HG02759 (cell line): ENCODE measurements at regions not wholly inside any gene's neighbourhood (a gene's known extent, or its start where the extent isn't known, plus 50 kb on each side); places are given as distances from the start of the nearest gene placed in this dataset.
"Not testable (repeated sequence)": the region's sequence is repeated elsewhere in the genome, so short reads cannot be mapped to it uniquely, and the experiment has no call there.

Experiments
- ATAC-seq: cut with Tn5 transposase; IDR thresholded peaks from one replicate; pipeline ENCODE4 v1.9.1; 2021; ENCODE audit warnings: mild to moderate bottlenecking, moderate library complexity; ENCODE audit not compliant: unreplicated experiment

DNA sequence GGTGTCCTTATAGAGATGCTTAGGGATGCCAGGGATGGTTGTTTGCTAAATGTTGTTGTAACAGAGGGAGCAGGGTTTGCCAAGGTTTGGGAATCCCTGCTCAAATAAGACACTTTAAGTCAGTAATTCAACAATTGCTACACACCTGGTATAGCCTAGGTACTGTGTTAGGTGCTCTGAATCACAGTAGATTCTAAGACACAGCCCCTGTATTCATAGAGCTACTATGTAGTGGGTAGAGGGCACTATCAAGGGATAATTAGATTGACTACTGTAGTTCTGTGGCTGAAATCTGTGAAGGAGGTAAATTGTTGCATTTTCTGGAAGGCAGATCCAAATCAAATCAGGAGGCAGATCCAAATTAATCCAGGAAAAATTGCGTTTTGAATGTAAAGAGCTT, 149.2 kb downstream of the C12orf75 start:
- ATAC-seq: no peak

DNA sequence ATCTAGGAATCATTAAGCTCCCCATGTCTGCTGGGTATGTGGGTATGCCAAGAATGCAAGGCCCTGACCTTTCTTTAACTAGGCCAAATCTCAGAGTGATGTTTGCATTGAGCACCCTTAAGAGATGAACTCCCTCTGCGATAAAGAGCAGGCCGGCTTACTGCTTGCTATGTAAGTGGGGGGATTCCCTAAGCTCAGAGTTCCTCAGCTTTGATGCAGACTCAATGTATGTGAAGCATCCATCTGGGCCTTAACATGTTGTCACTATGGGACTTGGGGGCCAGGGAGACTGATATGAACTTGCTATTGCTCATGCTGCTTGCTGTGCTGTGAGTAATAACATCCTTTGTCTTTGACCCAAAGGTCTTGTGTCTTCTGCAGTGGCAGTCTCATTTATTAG, 149.7 kb downstream of the C12orf75 start:
- no peak for ATAC-seq

DNA sequence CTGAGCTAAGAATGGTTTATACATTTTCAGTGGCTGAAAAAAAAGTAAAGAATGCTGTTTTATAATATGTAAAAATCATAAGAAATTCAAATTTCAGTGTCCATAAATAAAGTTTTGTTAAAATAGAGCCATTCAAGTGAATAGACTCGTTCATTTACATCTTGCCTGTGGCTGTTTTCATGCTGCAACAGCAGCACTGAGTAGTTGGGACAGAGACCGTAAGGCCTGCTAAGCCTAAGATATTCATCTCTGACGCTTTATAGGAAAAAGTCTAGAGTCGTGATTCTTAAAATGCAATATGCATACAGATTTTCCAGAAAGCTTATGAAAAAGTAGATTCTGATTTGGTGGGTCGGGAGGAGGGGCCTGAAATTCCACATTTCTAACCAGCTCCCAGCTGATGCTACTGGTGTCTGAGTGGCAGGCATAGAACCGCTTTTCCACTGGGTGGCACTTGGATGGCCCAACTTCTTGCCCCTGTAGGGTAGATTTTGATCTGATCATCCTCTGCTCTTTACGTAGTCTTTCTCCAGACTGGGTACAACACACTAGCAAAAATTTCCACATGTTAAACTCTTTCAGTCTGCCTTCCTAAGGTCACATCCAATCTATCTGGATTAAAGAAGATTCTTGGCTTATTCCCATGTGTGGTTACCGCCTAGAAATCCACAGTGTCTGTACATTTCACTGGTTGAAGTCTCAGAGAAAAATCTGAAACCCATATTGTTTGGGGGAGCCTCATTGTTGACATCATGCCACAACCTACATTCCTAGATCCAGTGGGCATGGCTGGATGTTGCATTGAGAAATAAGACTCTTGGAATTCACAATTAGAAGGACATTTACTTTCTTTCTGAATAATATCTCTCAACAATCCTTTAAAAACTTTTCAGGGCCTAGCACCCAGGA, 151.2 kb downstream of the C12orf75 start:
- no peak for ATAC-seq

DNA sequence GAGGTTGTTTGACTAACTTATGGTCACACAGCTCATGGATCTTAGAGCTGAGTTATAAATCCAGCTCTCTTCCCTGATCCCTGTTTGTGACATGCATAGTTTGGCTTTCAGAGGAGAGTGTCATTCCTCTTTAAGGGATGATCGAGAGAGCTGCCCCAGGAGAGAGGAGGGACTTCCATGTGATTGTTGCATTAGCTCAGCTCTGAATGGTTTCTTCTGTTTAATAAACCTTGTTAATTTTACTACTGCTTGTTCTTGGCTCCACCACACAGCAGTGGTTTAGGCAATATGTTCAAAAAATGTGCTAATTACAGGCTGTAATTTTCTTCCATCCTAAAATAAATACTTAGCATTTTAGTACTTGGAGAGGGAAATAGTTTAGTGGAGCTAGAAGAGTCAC, 152.5 kb downstream of the C12orf75 start:
- ATAC-seq: no peak

DNA sequence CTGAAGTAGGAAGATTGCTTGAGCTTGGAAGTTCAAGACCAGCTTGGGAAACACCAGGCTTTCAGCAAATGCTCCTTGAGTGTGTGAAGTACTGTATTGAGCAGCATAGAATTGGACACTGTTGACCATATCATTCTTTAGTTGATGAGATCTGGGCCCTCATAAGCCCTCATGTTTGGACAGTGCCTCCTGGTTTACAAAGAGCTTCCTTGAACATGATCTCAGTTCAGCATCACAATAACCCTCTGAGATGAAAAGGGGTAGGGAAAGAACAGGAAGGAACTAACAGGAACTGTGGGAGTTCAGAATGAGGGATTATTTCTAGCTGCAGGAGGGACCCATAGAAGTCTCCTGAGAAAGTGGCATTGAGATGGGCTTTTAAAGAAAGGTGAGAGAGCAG, 153.2 kb downstream of the C12orf75 start:
- ATAC-seq: no peak

DNA sequence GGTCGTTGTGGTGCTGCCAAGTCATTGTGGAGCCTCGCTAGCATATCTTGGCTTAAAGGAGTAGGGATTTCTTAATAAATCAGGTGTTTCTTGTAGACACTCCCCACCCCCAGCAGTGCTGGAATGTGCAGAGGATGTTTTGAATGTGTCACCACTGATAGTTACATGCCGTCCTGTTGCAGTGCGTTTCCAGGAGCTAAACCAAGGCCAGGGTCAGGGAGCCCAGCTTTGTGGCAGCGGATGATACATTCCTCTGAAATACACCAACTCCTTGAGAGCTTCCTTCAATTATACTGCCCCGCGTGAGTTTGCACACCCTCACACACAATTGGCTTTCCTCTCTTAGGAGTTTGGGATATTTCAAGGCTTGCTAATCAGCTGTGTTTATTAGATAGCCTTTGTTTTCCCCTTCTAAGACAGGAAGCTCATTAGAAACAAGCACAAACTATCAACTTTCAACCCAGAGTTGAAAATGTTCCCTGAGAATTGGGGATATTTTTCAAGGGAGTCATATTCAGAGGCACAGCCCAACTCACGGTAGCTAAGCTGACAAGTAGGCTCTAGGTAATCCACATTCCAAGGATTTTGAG, 154.9 kb downstream of the C12orf75 start:
- no peak for ATAC-seq

DNA sequence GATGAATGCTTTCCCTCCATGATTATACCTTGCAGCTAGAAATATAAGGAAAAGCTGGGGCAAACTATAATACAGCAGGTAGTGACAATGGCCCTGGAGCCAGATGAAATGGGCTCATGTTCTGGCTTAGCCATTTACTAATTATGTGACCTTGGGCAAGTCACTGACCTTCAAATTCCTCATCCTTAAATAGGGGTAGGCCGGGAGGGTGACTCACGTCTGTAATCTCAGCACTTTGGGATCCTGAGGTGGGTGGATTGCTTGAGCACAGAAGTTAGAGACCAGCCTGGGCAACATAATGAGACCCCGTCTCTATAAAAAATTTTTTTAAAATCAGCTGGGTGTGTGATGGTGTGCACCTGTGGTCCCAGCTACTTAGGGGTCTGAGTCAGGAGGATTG, 155.4 kb downstream of the C12orf75 start:
- ATAC-seq: no peak

DNA sequence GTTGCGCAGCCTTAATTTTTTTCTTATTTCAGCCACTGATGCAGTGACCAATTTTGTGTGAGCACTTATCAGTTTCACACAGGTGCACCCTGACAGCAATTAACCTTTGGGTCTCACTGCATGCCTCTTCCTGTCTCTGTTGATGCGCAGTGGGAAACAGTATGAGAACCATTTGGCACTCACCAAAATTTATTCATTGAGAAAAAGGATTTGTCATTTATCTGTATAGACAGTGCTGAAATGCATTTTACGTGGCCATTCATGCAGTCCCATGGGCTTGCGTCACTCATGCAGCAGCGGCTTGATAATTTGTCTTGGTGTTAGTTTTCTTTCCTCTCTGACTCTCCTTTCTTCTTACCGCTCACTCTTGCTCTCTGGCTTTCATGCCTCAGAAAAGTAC, 157.5 kb downstream of the C12orf75 start:
- ATAC-seq: no peak

DNA sequence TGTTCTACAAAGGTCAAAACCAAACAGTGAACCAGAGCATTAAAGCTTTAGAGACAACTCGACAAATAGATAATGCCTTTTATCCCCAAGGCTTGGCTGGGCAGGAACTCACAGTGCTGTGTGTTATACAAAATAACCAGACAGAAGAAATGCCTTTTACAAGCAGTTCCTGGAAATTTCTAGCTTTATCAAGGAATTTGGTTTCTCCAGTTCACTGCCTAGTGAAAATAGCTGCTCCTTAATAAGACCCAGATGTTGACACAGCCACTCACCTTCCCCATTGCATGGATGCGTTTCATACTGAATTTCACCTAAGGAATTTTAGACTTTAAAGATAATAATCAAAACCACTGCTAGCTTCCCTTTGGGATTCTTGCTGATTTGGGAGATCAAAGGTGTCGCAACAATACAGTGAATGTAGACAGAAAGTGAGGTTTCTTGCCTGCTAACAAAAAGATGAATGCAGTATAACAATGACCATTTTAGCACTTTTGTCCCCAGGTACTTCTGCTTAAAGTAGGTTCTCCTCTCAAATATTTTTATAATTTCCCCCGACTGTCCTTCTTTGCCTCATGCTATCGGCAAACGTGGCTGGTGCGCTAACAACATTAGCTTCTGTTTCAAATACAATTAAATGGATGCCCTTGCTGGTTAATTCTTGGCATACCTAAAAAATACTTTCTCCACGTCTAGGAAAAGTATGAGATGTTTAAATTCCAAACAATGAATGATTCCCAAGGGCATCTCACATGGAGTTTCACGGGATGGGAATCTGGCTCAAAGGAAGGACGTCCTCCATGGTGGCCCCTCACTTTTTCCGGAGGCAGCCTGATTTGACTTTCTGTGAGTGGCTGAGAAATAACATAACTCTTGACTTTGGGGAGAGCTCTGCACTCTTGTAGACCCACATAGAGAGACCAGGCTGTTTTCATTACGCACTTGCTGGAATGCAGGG, 162.4 kb downstream of the C12orf75 start:
- no peak for ATAC-seq

DNA sequence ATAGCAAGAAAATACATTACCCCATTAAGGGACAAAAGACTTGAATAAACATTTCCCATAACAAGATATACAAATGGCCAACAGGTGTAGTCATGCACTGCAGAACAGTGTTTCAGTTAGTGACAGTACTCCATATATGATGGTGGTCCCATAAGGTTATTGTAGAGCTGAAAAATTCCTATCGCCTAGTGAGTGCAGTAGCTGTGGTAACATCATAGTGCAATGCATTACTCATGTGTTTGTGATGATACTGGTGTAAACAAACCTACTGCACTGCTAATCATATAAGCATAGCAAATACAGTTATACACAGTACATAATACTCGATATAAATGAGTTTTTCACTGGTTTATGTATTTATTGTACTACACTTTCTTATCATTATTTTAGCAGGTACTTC, 168.7 kb downstream of the C12orf75 start:
- no peak for ATAC-seq

DNA sequence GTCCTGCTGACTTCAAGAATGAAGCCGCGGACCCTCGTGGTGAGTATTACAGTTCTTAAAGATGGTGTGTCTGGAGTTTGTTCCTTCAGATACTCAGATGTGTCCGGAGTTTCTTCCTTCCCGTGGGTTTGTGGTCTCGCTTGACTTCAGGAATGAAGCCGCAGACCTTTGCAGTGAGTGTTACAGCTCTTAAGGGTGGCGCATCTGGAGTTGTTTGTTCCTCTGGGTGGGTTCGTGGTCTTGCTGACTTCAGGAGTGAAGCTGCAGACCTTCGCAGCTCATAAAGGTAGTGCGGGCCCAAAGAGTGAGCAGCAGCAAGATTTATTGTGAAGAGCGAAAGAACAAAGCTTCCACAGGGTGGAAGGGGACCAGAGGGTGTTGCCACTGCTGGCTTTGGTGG, 170.2 kb downstream of the C12orf75 start:
- not testable (repeated sequence) for ATAC-seq

DNA sequence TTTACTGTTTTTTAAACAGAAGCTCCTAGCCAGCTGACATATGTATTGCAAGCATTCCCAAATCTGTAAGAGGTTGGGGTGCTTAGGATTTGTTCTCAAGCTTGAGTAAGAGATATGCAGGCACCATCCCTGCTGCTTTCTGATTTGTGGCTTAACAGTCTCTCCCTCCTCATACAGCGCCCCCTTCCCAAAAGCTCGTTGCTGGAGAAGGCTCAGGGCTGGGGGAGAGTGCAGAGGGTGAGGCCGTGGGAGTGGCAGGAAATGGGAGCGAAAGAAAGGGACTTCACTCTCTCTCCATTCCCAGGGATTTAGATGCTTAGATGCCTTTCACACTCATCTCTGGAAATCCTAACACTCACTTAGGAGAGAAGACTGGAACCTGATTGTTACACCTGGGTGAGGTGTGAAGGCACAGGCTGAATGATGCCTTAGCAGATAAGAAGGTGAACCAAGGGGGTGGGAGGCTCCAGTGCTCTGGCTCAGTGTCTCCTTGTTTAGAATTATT, 172.0 kb downstream of the C12orf75 start:
- ATAC-seq: no peak

DNA sequence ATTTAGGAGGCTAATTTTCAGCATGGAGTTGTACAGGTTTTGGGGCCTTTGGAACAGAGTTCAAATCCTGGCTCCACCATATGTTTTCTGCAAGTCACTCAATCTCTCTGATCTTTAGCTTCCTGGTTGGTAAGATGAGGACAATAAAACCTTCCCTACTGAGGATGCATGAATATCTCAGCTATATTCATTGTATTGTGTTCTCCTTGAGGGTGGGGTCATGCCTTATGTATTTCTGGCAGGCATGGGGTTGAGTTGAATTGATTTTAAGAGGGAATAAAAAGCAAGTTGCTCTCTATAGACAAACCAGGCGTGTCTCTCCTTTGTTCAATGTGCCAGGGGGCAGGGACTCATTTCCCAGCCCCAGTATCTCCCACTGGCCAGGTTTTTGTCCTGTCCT, 173.1 kb downstream of the C12orf75 start:
- ATAC-seq: no peak

DNA sequence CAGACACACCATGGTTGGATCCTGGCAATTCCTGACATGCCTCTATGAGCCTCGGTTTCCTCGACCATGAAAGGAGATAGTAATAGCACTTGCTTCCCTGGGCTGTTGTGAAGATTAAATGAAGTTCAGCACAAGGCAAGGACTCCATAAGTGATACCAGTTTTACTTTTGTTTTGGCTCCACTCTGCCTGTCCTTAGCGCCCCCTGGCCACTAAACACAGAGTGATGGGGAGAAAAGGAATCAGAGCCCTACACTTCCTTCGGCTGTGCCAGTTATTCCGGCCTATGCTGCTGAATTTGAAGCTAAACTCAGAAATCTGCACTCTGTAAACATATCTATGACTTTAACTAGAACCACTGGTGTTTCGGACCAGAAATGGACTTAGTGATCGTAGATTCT, 173.8 kb downstream of the C12orf75 start:
- no peak for ATAC-seq

DNA sequence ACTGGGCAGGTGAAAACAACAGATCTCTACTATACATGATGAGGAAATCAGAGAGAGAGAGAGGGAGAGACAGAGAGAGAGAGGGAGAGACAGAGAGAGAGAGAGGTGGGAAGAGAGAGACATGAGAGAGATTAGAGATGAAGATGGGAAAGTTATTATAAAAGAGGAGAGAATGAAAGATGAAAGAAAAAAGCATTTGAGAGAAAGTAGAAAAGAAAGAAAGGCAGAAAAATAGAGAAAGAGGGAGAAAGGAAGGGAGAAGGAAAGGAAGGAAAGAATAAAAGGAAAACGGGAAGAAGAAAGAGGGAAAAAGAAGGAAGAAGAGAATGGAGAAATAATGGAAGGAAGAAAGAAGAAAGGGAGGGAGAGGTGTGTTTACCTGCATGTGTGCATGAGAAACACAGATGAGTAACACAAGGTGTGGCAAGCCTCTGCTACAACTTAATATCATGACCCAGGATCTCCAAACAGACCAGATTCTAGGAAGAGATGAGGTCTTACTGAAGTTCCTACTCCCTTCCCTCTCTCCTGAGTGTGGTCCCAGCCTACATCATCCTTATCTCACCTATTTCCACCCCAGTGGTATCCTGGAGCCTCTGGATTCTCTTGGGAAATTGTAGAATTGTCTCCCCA, 176.3 kb downstream of the C12orf75 start:
- ATAC-seq: no peak

DNA sequence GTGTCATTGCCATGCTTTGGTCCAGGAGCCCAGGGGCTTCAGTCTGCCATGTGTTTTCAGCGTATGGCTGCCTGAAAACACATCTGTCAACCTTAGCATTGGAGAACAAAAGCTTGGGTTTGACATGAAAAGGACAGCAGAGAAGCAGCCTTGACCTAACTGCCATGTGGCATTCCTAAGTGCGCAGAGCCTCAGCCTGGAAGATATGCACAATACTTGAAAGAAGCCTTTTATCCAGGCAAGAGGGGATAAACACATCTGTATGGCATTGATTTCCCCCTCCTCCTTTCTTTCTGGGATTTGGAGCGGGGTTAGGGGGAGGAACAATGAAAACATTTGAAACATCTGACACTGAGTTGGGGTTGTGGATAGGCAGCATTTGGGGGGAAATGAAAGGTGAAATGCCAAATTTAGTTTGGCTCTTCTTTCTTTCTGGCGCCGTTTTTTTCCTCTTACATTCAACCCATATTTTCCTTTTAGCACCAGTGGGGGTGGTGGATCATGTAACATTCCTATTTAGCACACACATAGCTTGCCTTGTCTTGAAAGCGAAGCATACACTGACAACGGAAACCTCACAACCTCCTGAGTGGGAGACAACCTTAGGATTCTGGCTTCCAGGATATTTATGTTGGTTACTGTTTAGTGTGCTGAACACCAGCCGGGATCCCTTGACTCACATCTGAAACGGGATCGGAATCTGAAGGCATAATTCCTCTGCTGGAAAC, 177.0 kb downstream of the C12orf75 start:
- ATAC-seq: no peak

DNA sequence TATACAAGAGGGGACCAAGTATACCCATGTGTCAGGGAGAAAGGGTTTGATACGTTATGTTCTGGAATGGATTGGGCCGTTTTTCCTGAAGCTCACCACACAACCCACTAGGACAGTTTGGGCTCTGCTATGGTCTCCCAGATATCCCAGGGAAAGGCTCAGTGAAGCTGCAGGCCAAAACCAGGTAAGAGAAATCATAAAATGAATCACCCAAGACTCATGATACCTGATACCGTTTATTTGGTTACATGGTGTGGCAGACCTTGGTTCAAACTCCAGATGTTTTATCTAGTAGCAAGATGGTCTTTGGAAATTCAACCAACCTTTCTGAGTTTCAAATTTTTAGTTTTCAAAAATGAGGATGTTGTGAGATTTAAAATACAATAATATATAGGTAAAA, 177.6 kb downstream of the C12orf75 start:
- no peak for ATAC-seq

DNA sequence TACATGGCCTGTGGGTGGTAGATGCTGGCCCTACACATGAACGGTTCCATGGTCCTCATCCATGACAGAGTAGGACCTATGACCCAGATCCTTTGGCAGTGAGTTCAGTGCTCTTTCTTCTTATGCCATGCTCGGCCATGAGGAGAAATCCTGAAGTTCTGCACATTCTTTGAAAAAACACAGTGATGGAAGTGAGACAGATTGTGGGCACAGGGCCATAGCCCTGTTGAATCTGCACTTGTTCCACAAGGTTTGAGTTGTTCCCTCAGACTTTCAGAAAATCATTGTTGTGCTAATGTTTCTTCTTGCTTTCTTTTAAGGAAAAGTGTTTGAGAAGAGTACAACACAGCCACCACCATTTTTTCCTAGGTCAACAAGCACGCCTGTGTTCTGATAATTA, 180.0 kb downstream of the C12orf75 start:
- ATAC-seq: no peak

DNA sequence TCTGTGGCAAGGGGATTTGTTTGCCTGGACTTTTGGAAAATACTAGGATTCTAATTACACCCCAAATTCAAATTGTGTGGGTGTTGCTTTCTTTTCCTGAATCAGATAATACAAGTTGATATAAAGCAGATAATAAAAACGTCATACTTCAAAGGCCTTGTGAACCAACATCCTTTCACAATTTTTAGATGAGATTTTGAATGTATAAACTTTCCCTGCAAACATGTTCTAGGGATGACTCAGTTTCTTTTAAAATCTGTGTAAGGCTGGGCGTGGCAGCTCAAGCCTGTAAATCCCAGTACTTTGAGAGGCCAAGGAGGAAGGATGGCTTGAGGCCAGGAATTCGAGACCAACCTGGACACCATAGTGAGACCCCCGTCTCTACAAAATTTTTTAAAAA, 182.4 kb downstream of the C12orf75 start:
- ATAC-seq: not testable (repeated sequence)

DNA sequence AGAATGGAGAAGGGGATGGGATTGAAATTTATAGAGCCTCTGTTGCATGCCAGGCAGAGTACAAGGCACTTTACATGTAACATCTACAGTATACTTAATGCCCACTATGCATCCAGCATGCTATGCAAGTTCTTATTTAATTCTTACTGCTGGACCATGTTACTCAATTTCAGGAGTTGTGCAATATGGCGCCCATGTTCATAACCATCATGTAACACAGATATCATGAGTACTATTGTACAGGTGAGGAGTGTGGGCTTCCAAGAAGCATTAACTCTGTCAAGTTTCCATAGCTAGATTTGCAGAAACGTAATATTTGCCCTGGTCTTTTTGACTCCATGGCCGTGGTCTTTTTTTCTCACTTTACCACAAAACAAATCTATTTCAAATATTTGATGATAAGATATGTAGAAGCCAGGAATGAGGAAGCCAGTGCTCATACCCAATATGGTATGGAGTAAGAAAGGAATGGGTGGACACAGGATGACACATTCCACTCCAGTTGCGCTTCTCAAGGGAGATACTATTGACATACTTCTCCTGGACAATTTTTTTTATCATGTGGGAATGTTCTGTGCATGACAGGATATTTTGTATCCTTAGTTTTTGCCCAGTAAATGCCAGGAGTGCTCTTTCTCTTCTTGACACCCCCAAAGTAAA, 191.8 kb downstream of the C12orf75 start:
- ATAC-seq: no peak
